IMR-90 (cell line): ENCODE measurements at regions not wholly inside any gene's neighbourhood (a gene's known extent, or its start where the extent isn't known, plus 50 kb on each side); places are given as distances from the start of the nearest gene placed in this dataset.

Experiments
- ATAC-seq: fragments of 200-7000 bp; cut with Tn5 transposase; 2 replicates; pipeline ENCODE4 v1.9.1; 2020; ENCODE audit warnings: low read depth, mild to moderate bottlenecking, moderate library complexity
- BruUV-seq: library from RNA; stranded (reverse); fragments of 400-500 nt; replicated peaks from 2 replicates; lab custom pipeline; 2021; lab: Mats Ljungman, UMichigan
- CTCF ChIA-PET: fragments of 300-600 bp; formaldehyde crosslinking; extraction: SDS; loops from one replicate; lab custom pipeline; 2021; ENCODE audit warnings: antibody characterized with exemption; lab: Yijun Ruan, JAX
- POLR2A ChIA-PET: fragments of 300-600 bp; sonication (Branson Sonifier 250); formaldehyde crosslinking; loops from one replicate; lab custom pipeline; 2022; ENCODE audit warnings: antibody characterized with exemption; ENCODE audit not compliant: unreplicated experiment; lab: Charles Lee
- DNase-seq: peaks from one replicate; pipeline ENCODE4 v3.0.0; 2013
- H2AFZ ChIP-seq: replicated peaks from 2 replicates; pipeline ENCODE3; 2013; ENCODE audit warnings: low read length, mild to moderate bottlenecking; ENCODE audit not compliant: poor library complexity
- H2AK5ac ChIP-seq: 2 replicates; pipeline ENCODE4 v1.6.1; 2013; ENCODE audit warnings: low read depth, low read length, inconsistent platforms
- H2AK9ac ChIP-seq: replicated peaks from 2 replicates; pipeline ENCODE3; 2013; ENCODE audit warnings: mild to moderate bottlenecking, low read depth, low read length, moderate library complexity; ENCODE audit not compliant: poor library complexity
- H2BK120ac ChIP-seq: 2 replicates; pipeline ENCODE4 v1.6.1; 2013; ENCODE audit warnings: low read depth, low read length, inconsistent platforms
- H2BK15ac ChIP-seq: 3 replicates; pipeline ENCODE4 v1.6.1; 2013; ENCODE audit warnings: low read depth, low read length, inconsistent platforms
- H2BK20ac ChIP-seq: 2 replicates; pipeline ENCODE4 v1.6.1; 2013; ENCODE audit warnings: low read depth, mild to moderate bottlenecking, inconsistent platforms, low read length, moderate library complexity
- H2BK5ac ChIP-seq: 2 replicates; pipeline ENCODE4 v1.6.1; 2013; ENCODE audit warnings: mild to moderate bottlenecking, low read depth, low read length, inconsistent platforms; ENCODE audit not compliant: poor library complexity, severe bottlenecking
- H3K14ac ChIP-seq: replicated peaks from 2 replicates; pipeline ENCODE4 v1.6.1; 2013; ENCODE audit warnings: low read depth, low read length, inconsistent platforms
- H3K18ac ChIP-seq: 2 replicates; pipeline ENCODE4 v1.6.1; 2013; ENCODE audit warnings: low read depth, low read length, control low read depth
- H3K23ac ChIP-seq: 2 replicates; pipeline ENCODE4 v1.6.1; 2013; ENCODE audit warnings: low read depth, low read length, inconsistent platforms
- H3K27ac ChIP-seq: 2 replicates; pipeline ENCODE4 v1.5.1; 2013; ENCODE audit warnings: mild to moderate bottlenecking, control low read depth, low read length; ENCODE audit not compliant: insufficient read depth
- H3K27me3 ChIP-seq: 2 replicates; pipeline ENCODE4 v1.6.1; 2013; ENCODE audit warnings: low read length; ENCODE audit not compliant: control insufficient read depth, insufficient read depth
- H3K36me3 ChIP-seq: 2 replicates; pipeline ENCODE4 v1.6.1; 2013; ENCODE audit warnings: low read length, mixed read lengths; ENCODE audit not compliant: control insufficient read depth, insufficient read depth
- H3K4ac ChIP-seq: 2 replicates; pipeline ENCODE4 v1.6.1; 2013; ENCODE audit warnings: low read depth, low read length, inconsistent platforms
- H3K4me1 ChIP-seq: 2 replicates; pipeline ENCODE4 v1.6.1; 2013; ENCODE audit warnings: low read length, mixed read lengths; ENCODE audit not compliant: control insufficient read depth, insufficient read depth
- H3K4me2 ChIP-seq: 2 replicates; pipeline ENCODE4 v1.6.1; 2013; ENCODE audit warnings: low read depth, mild to moderate bottlenecking, control low read depth, low read length, moderate library complexity
- H3K4me3 ChIP-seq: 2 replicates; pipeline ENCODE4 v1.5.1; 2013; ENCODE audit warnings: low read depth, mild to moderate bottlenecking, control low read depth, low read length, moderate library complexity; ENCODE audit not compliant: insufficient read depth
- H3K56ac ChIP-seq: 2 replicates; pipeline ENCODE4 v1.6.1; 2013; ENCODE audit warnings: low read length, inconsistent platforms; ENCODE audit not compliant: insufficient read depth; ENCODE audit errors: extremely low read depth
- H3K79me1 ChIP-seq, 2 experiments: 2 replicates each; pipeline ENCODE4 v1.6.1; 2013; ENCODE audit warnings: low read length in 2 of 2, inconsistent platforms in 1 of 2, low read depth in 1 of 2
- H3K9ac ChIP-seq: 2 replicates; pipeline ENCODE4 v1.6.1; 2013; ENCODE audit warnings: low read depth, low read length, control low read depth
- H3K9me1 ChIP-seq: 2 replicates; pipeline ENCODE4 v1.6.1; 2013; ENCODE audit warnings: low read length, inconsistent platforms; ENCODE audit not compliant: insufficient read depth
- H3K9me3 ChIP-seq: 2 replicates; pipeline ENCODE4 v1.6.1; 2013; ENCODE audit warnings: low read length; ENCODE audit not compliant: control insufficient read depth, insufficient read depth
- H4K20me1 ChIP-seq: 2 replicates; pipeline ENCODE4 v1.6.1; 2013; ENCODE audit warnings: low read length, inconsistent platforms; ENCODE audit not compliant: insufficient read depth
- H4K5ac ChIP-seq: 2 replicates; pipeline ENCODE4 v1.6.1; 2013; ENCODE audit warnings: mild to moderate bottlenecking, low read depth, low read length, control low read depth
- H4K8ac ChIP-seq, 2 experiments: 2 replicates each; pipeline ENCODE4 v1.6.1; 2013; ENCODE audit warnings: low read depth in 2 of 2, low read length in 2 of 2, control low read depth in 1 of 2, inconsistent platforms in 1 of 2
- H4K91ac ChIP-seq: 2 replicates; pipeline ENCODE4 v1.6.1; 2013; ENCODE audit warnings: low read depth, low read length, inconsistent platforms; ENCODE audit not compliant: insufficient read depth
- POLR2A ChIP-seq: IDR thresholded peaks from 2 replicates; pipeline ENCODE4 v1.6.1; 2012; ENCODE audit warnings: mild to moderate bottlenecking, low read depth, low read length
- WGBS, 2 experiments: methylation state at CpG; one replicate each; pipeline versions ENCODE4 v1.1.5 to v1.1.7; 2013; ENCODE audit warnings: missing lambda C conversion rate in 2 of 2; ENCODE audit not compliant: insufficient read length in 1 of 2; ENCODE audit errors: extremely low coverage in 2 of 2; 5-methylcytosine and 5-hydroxymethylcytosine counted together
- dilution Hi-C: fragments of 300-500 bp; cut with HindIII; formaldehyde crosslinking; loops from one replicate; pipeline ENCODE4 v1.14.3; 2018; ENCODE audit warnings: low sequenced_read_pairs; ENCODE audit not compliant: unreplicated experiment
- in situ Hi-C: fragments of 300-500 bp; cut with MboI; formaldehyde crosslinking; loops from 3 replicates; pipeline ENCODE4 v1.14.3; 2019; ENCODE audit warnings: low sequenced_read_pairs, inconsistent platforms, mixed read lengths
- intact Hi-C: fragments of 100-400 bp; cut with micrococcal nuclease; formaldehyde crosslinking; loops from 2 replicates; pipeline ENCODE4 v1.10.0; 2022

DNA sequence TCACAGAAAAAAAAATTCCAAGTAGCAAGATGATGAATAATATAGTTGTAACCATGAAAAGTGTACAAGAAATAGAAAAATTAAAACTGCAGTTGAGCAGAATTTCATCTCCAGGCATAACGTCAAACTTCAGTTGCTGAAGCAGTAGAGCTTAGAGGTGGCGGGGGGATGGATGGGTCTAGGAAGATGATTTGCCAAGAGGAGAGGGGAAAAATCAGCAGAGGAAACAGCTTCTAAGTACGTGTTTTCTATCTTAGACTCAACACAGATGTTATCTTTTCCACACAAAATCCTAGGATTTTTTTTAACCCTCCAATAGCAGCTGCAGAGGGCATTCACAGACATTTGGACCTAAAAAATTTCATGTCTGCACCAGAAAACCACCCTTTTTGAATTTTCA lies 136.0 kb downstream of the OPN5 start:
- no peak overlapping the region for H2BK5ac ChIP-seq
- no peak overlapping the region for H3K14ac ChIP-seq
- POLR2A ChIA-PET, result no interaction called here
- DNase-seq (no peak), ATAC-seq (no peak)
- no peak overlapping the region for H2AFZ ChIP-seq
- no TSS peak for BruUV-seq
- no peaks in the 10 kb centered on the region for H3K9me3 ChIP-seq
- H3K4me1 ChIP-seq, result no peaks in the 10 kb centered on the region
- no peak overlapping the region for H3K4me2 ChIP-seq
- no peak overlapping the region for H3K18ac ChIP-seq
- no peak overlapping the region for H2AK9ac ChIP-seq
- no peaks in the 10 kb centered on the region for H3K27me3 ChIP-seq
- H2AK5ac ChIP-seq, result no peak overlapping the region
- H2BK15ac ChIP-seq, result no peak overlapping the region
- no peak for TF ChIP-seq POLR2A
- H3K9ac ChIP-seq, result no peak overlapping the region
- H3K36me3 ChIP-seq, result no peaks in the 10 kb centered on the region
- no peak overlapping the region for H4K8ac ChIP-seq
- no peak overlapping the region for H3K56ac ChIP-seq
- in situ Hi-C loops, result no loop called here
- no CpG with 5 or more reads among the region's 3 CpGs for WGBS, 2 experiments
- no peak overlapping the region for H4K5ac ChIP-seq
- H3K4me3 ChIP-seq, result no peak overlapping the region
- no peak overlapping the region for H3K4ac ChIP-seq
- no peaks in the 10 kb centered on the region for H3K9me1 ChIP-seq
- no peak overlapping the region for H3K27ac ChIP-seq
- H4K91ac ChIP-seq, result no peak overlapping the region
- H2BK20ac ChIP-seq, result no peak overlapping the region
- no peaks in the 10 kb centered on the region for H4K20me1 ChIP-seq
- intact Hi-C loops, result no loop called here
- CTCF ChIA-PET, result no interaction called here
- H3K79me1 ChIP-seq, result no peaks in the 10 kb centered on the region
- dilution Hi-C loops, result no loop called here
- H3K23ac ChIP-seq, result no peak overlapping the region
- no peak overlapping the region for H2BK120ac ChIP-seq
